ENCODE measurements at regions not wholly inside any gene's neighbourhood (a gene's known extent, or its start where the extent isn't known, plus 50 kb on each side); places are given as distances from the start of the nearest gene placed in this dataset.
"Not testable (repeated sequence)": the region's sequence is repeated elsewhere in the genome, so short reads cannot be mapped to it uniquely, and the experiment has no call there.

DNA sequence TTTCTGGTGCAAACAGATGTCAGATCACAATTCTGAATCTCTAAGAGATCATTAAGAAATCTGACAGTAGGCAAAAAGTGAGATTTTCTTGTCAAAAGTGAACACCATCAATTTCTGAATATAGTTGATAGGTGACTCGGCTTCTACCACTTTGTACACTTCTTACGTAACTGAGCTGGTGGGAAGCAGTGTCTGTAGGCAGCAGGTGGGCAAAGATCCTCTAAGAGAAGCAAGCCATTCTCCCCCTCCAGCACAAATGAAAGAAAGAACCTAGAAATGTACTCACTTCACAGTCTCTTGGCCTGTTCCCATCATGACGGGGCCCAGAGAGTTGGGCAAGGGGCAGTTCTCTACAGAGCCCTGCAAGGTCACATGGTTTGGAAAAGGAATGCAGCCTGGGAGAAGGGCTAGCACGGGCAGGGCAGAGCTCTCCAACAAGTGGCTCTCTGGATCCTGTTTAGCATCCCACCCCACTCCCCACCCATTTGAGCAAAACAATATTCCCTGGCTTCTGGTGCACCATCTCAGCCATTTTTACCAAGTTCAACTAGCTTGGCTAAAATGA is 412.6 kb downstream of the LTN1 start:
- no peaks in the 10 kb centered on the region for H3K36me3 ChIP-seq
- no peak for TF ChIP-seq CTCF (IDR thresholded peaks at IDR 0.05; ENCODE audit: borderline replicate concordance)
- H3K4me3 ChIP-seq = no peak overlapping the region
- H3K27ac ChIP-seq (replicated peaks) = no peak overlapping the region
- H3K9me3 ChIP-seq (replicated peaks) = peaks cover 6% of the 10 kb centered on the region
- H3K27me3 ChIP-seq (ENCODE audit: low read depth) = no peaks in the 10 kb centered on the region
- DNase-seq = no peak
- no peaks in the 10 kb centered on the region for H3K4me1 ChIP-seq
- intact Hi-C loops (cut with micrococcal nuclease) = no loop called here

- peaks cover 15% of the 10 kb centered on the region for H3K9me3 ChIP-seq (replicated peaks)
- no peak for DNase-seq
- no peak overlapping the region for H3K27ac ChIP-seq (replicated peaks)
- H3K27me3 ChIP-seq (ENCODE audit: low read depth) = no peaks in the 10 kb centered on the region
- intact Hi-C loops (cut with micrococcal nuclease) = no loop called here
- H3K4me1 ChIP-seq = no peaks in the 10 kb centered on the region
- no peaks in the 10 kb centered on the region for H3K36me3 ChIP-seq
- no peak for TF ChIP-seq CTCF (IDR thresholded peaks at IDR 0.05; ENCODE audit: borderline replicate concordance)
- H3K4me3 ChIP-seq = no peak overlapping the region
Observed at GRCh38 chr21:28568692-28569091, 424.0 kb downstream of the LTN1 start.

DNA sequence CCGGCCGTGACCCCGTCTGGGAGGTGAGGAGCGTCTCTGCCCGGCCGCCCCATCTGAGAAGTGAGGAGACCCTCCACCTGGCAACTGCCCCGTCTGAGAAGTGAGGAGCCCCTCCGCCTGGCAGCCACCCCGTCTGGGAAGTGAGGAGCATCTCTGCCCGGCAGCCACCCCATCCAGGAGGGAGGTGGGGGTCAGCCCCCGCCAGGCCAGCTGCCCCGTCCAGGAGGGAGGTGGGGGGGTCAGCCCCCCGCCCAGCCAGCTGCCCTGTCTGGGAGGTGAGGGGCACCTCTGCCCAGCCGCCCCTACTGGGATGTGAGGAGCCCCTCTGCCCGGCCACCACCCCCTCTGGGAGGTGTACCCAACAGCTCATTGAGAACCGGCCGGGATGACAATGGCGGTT is 428.7 kb downstream of the LTN1 start:
- H3K27ac ChIP-seq (replicated peaks); intact Hi-C loops (cut with micrococcal nuclease); DNase-seq; H3K36me3 ChIP-seq; H3K4me1 ChIP-seq; H3K27me3 ChIP-seq (ENCODE audit: low read depth); H3K4me3 ChIP-seq: not testable (repeated sequence)
- H3K9me3 ChIP-seq (replicated peaks) = peaks cover 34% of the 10 kb centered on the region

- H3K27ac ChIP-seq (replicated peaks) = no peak overlapping the region
- no peak overlapping the region for H3K4me3 ChIP-seq
- intact Hi-C loops (cut with micrococcal nuclease) = no loop called here
- H3K9me3 ChIP-seq (replicated peaks) = peaks cover 35% of the 10 kb centered on the region
- no peaks in the 10 kb centered on the region for H3K27me3 ChIP-seq (ENCODE audit: low read depth)
- DNase-seq = no peak
- H3K4me1 ChIP-seq = no peaks in the 10 kb centered on the region
- H3K36me3 ChIP-seq = no peaks in the 10 kb centered on the region
- no peak for TF ChIP-seq CTCF (IDR thresholded peaks at IDR 0.05; ENCODE audit: borderline replicate concordance)
Observed at GRCh38 chr21:28561772-28562171, 430.9 kb downstream of the LTN1 start.

DNA sequence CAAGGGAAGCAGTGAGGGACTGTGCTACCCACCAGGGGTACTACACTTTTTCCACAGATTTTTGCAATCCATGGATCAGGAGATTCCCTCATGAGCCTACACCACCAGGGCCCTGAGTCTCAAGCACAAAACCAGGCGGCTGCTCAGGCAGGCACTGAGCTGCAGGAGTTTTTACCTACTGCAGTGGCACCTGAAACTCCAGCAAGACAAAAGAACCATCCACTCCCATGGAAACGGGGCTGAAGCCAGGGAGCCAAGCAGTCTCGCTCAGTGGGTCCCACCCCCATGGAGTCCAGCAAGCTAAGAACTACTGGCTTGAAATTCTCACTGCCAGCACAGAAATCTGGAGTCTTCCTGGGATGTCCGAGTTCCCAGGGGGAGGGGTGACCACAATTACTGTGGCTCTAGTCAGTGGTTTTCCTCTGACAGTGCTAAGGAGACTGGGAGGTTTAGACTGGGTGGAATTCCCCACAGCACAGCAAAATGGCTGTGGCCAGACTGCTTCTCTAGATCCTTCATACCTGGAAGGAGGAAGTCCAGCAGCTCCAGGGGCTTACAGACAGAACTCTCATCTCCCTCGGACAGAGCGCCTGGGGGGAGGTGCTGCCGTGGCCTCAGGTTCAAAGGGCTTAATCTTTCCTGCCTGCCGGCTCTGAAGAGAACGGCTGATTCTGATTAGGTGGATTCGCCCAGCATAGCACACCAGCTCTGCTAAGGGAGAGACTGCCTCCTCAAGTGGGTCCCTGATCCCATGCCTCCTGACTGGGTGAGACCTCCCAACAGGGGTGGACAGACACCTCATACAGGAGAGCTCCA is 437.8 kb downstream of the LTN1 start:
- no peak for DNase-seq
- Histone ChIP-seq H3K4me1 (no peaks in the 10 kb centered on the region), H3K27ac (replicated peaks) (no peak overlapping the region), H3K36me3 (no peaks in the 10 kb centered on the region), H3K27me3 (ENCODE audit: low read depth) (no peaks in the 10 kb centered on the region), H3K9me3 (replicated peaks) (peaks cover 10% of the 10 kb centered on the region), H3K4me3 (no peak overlapping the region)
- intact Hi-C loops (cut with micrococcal nuclease) = no loop called here
- no peak for TF ChIP-seq CTCF (IDR thresholded peaks at IDR 0.05; ENCODE audit: borderline replicate concordance)

Data from left ventricle myocardium inferior (tissue), 1 donor.